ENCODE measurements at regions not wholly inside any gene's neighbourhood (a gene's known extent, or its start where the extent isn't known, plus 50 kb on each side); places are given as distances from the start of the nearest gene placed in this dataset.

GRCh38 chr3:117278424-117279190 lies 569.0 kb downstream of the TUSC7 start:
- CTCF ChIA-PET (ENCODE audit: partially characterized antibody) = interaction anchor here (0.6 to 1.3 kb wide), 5 partner anchors 13 to 220 kb away, joined by 3 to 4 read pairs (median 3); no protein-coding TSS in a partner anchor
- H3K9me3 ChIP-seq (ENCODE audit: insufficient read depth in 2 of 2, low read depth in 1 of 2, low read length in 1 of 2) = no peaks in the 10 kb centered on the region
- no peak overlapping the region for H4K91ac ChIP-seq (replicated peaks; ENCODE audit: insufficient read length, low read length)
- no peaks in the 10 kb centered on the region for H4K20me1 ChIP-seq (replicated peaks in 1 of 2; ENCODE audit: control insufficient read depth in 1 of 2, insufficient read depth in 2 of 2, low read length in 2 of 2)
- H3K36me3 ChIP-seq (ENCODE audit: control insufficient read depth in 2 of 4, insufficient read depth in 4 of 4, low read length in 3 of 4) = no peaks in the 10 kb centered on the region
- no peak overlapping the region for H4K8ac ChIP-seq (ENCODE audit: extremely low read depth, insufficient read depth, low read length)
- H3K23ac ChIP-seq (ENCODE audit: insufficient read length) = no peak overlapping the region
- H3K27ac ChIP-seq (ENCODE audit: low read depth, low read length) = no peak overlapping the region
- no peaks in the 10 kb centered on the region; the same call in 1 of the 2 replicates for H3K23me2 ChIP-seq (ENCODE audit: low read depth, low read length)
- H3K79me2 ChIP-seq (ENCODE audit: control insufficient read depth in 1 of 2, insufficient read depth in 2 of 2, low read length in 2 of 2) = no peaks in the 10 kb centered on the region
- no peak overlapping the region for H2BK120ac ChIP-seq (replicated peaks; ENCODE audit: low read depth, low read length)
- no peak overlapping the region for H3K14ac ChIP-seq (ENCODE audit: insufficient read length)
- 0 out of 2 replicates have a peak overlapping the region, but pooled peaks have one; percentile 64 for H2BK12ac ChIP-seq (ENCODE audit: low read depth, low read length)
- H3K9ac ChIP-seq (replicated peaks in 1 of 4; ENCODE audit: extremely low read depth in 1 of 4, low read depth in 3 of 4, low read length in 3 of 4) = no peak overlapping the region
- H2AFZ ChIP-seq (ENCODE audit: low read length) = 0 out of 2 replicates have a peak overlapping the region, but pooled peaks have one; percentile 28
- no peak overlapping the region for H3K4me3 ChIP-seq (ENCODE audit: extremely low read depth in 1 of 4, insufficient read depth in 2 of 4, low read depth in 3 of 4, low read length in 4 of 4)
- no peak overlapping the region for H2BK15ac ChIP-seq (ENCODE audit: low read length)
- H3K4ac ChIP-seq (replicated peaks; ENCODE audit: insufficient read length, low read depth, low read length) = no peak overlapping the region
- H3K4me2 ChIP-seq (ENCODE audit: insufficient read depth in 1 of 2, low read depth in 2 of 2, low read length in 2 of 2) = no peak overlapping the region
- no peaks in the 10 kb centered on the region for H3K79me1 ChIP-seq (ENCODE audit: low read depth, low read length)
- no peak overlapping the region for H3K18ac ChIP-seq (ENCODE audit: extremely low read depth, low read length)
- H2BK20ac ChIP-seq (ENCODE audit: low read length) = no peak overlapping the region
- DNase-seq (ENCODE audit: low read depth in 1 of 2, low spot score in 2 of 2) (no peak), FAIRE-seq (no peak)
- 97% methylated on average over 5 of the region's 5 CpGs; no CpG with 5 or more reads in 1 of the 2 experiments for WGBS, 2 experiments (ENCODE audit: extremely low coverage in 1 of 2, insufficient coverage in 1 of 2, insufficient read length in 1 of 2, insufficient replicate concordance in 2 of 2, low coverage in 1 of 2, low lambda C conversion rate in 2 of 2, missing lambda C conversion rate in 1 of 2)
- no peak overlapping the region for H4K5ac ChIP-seq (ENCODE audit: insufficient read length, low read depth, low read length)
- peaks cover 0 to 1% (median 0%) of the 10 kb centered on the region in 4 experiments; a peak in 1 of 7 replicates for H3K27me3 ChIP-seq (replicated peaks in 1 of 4; ENCODE audit: control insufficient read depth in 3 of 4, extremely low read depth in 1 of 4, insufficient read depth in 3 of 4, low read length in 3 of 4)
- no peak overlapping the region for H2BK5ac ChIP-seq (ENCODE audit: low read depth, low read length)
- no peak overlapping the region for H3K56ac ChIP-seq (replicated peaks; ENCODE audit: insufficient read length, low read depth, low read length)
- no peak overlapping the region for H2AK5ac ChIP-seq (ENCODE audit: low read depth, low read length)
- peaks cover 0 to 4% (median 0%) of the 10 kb centered on the region in 4 experiments; a peak in 2 of 7 replicates for H3K4me1 ChIP-seq (replicated peaks in 1 of 4; ENCODE audit: control insufficient read depth in 3 of 4, insufficient read depth in 4 of 4, low read length in 3 of 4)
- POLR2A ChIA-PET (ENCODE audit: partially characterized antibody) = no interaction called here
- TF ChIP-seq SIRT6 (IDR thresholded peaks at IDR 0.05; ENCODE audit: low read length) (no peak), TEAD4 (IDR thresholded peaks at IDR 0.05; ENCODE audit: low read depth, low read length) (no peak), RXRA (IDR thresholded peaks at IDR 0.05; ENCODE audit: insufficient read depth, low read depth, low read length) (no peak), CBX8 (IDR thresholded peaks at IDR 0.05; ENCODE audit: borderline replicate concordance, low read depth, low read length) (no peak), BCL11A (IDR thresholded peaks at IDR 0.05; ENCODE audit: low read depth in 2 of 2, low read length in 2 of 2) (no peak), HDAC2 (IDR thresholded peaks at IDR 0.05; ENCODE audit: borderline replicate concordance in 1 of 2, low read depth in 2 of 2, low read length in 2 of 2) (no peak), POLR2A (IDR thresholded peaks at IDR 0.05; ENCODE audit: control extremely low read depth in 1 of 2, low read depth in 2 of 2, low read length in 2 of 2) (no peak), POU5F1 (IDR thresholded peaks at IDR 0.05; ENCODE audit: low read depth, low read length) (no peak), SP4 (IDR thresholded peaks at IDR 0.05; ENCODE audit: low read length) (no peak), ASH2L (IDR thresholded peaks at IDR 0.05; ENCODE audit: low read length) (no peak), SAP30 (IDR thresholded peaks at IDR 0.05; ENCODE audit: insufficient read depth, insufficient replicate concordance, low read length) (no peak), CHD1 (IDR thresholded peaks at IDR 0.05; ENCODE audit: low read depth, low read length) (no peak), YY1 (IDR thresholded peaks at IDR 0.05; ENCODE audit: low read depth, low read length) (no peak), FOSL1 (IDR thresholded peaks at IDR 0.05; ENCODE audit: insufficient read depth, low read depth, low read length) (no peak)
